ENCODE measurements at regions not wholly inside any gene's neighbourhood (a gene's known extent, or its start where the extent isn't known, plus 50 kb on each side); places are given as distances from the start of the nearest gene placed in this dataset.

DNA sequence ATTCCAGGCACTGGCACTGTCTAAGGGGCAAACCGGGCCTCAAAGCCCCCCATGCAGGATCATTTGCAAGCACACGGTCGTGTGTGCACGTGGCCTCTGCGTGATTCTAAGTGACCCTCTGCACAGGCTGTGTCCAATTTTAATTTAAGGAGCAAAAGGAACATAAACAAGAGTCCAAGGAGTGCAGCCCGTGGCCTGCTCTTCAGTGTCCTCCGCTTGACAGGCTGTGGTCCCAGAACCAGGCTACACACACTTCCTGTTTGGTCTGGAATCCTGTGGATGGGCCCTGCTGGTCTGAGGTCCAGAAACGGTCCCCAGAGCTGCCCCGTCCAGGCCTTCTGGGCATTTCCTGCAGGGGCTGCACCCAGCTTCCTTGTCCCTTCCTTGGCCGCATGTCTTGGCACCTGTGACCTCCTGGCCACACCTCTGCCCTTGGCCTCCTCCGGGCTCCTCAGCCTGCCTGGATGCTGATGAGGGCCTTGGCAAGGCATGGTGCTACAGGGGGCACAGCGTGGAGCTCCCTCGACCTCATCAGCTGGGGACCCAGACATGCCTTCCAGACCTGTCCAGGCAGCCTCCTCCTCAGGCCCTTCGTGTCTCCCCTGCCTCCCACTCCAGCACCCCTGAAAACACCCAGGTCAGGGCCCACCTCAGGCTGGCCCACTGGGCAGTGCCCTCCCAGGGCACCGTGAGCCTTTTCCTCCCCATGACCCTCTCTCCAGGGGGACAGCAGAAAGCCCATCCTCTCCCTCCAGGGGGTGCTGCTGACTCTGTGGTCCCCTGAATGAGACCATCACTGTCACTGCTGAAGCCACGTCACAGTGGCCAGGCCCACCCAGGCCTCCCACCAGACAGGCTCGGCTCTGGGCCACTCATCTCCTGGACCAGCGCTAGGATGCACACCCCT is 136.4 kb upstream of the GPC1 start:
- DNase-seq (ENCODE audit: low read depth), result no peak
- H3K27ac Mint-ChIP-seq (ENCODE audit: unreplicated experiment), result no peak overlapping the region

DNA sequence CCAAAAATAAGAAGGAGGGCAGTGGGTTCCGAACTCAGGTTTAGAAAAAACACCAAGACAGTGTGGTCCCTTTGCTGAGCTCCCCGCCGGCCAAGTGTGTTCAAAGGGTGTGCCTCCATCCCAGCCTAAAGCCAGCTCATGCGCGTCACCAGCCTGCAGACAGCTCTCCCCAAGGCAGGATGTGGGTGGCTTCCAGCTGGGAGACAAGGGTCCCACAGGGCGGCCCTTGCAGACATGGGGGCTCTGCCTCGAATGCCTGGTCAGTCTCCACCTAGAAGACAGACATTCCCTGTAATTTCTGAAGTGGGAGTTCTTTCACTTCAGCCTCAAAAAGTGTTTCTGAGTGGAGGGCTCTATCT is 135.8 kb upstream of the GPC1 start:
- TF ChIP-seq, protein P1, sequence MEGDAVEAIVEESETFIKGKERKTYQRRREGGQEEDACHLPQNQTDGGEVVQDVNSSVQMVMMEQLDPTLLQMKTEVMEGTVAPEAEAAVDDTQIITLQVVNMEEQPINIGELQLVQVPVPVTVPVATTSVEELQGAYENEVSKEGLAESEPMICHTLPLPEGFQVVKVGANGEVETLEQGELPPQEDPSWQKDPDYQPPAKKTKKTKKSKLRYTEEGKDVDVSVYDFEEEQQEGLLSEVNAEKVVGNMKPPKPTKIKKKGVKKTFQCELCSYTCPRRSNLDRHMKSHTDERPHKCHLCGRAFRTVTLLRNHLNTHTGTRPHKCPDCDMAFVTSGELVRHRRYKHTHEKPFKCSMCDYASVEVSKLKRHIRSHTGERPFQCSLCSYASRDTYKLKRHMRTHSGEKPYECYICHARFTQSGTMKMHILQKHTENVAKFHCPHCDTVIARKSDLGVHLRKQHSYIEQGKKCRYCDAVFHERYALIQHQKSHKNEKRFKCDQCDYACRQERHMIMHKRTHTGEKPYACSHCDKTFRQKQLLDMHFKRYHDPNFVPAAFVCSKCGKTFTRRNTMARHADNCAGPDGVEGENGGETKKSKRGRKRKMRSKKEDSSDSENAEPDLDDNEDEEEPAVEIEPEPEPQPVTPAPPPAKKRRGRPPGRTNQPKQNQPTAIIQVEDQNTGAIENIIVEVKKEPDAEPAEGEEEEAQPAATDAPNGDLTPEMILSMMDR (IDR thresholded peaks at IDR 0.05; ENCODE audit: insufficient read depth, low read depth, low read length), result no peak
- TF ChIP-seq EZH2 (IDR thresholded peaks at IDR 0.05; ENCODE audit: insufficient read depth, low read length), result no peak
- H3K4me1 Mint-ChIP-seq (ENCODE audit: low read depth, unreplicated experiment), result peaks cover 15% of the 10 kb centered on the region
- Histone ChIP-seq H3K4me2 (ENCODE audit: low read length) (no peak overlapping the region), H3K27ac (ENCODE audit: low read depth, low read length) (no peak overlapping the region), H3K4me1 (ENCODE audit: insufficient read depth, low read length) (peaks cover 21% of the 10 kb centered on the region), H4K20me1 (ENCODE audit: insufficient read depth, low read length) (no peaks in the 10 kb centered on the region), H3K9me3 (ENCODE audit: insufficient read depth, low read depth, low read length) (no peaks in the 10 kb centered on the region), H2AFZ (ENCODE audit: low read depth, low read length) (no peak overlapping the region), H3K27me3 (ENCODE audit: insufficient read depth, low read length) (no peaks in the 10 kb centered on the region), H3K9ac (ENCODE audit: low read length) (no peak overlapping the region), H3K4me3 (ENCODE audit: insufficient read depth, low read depth, low read length) (no peak overlapping the region), H3K79me2 (ENCODE audit: insufficient read depth, low read length) (no peaks in the 10 kb centered on the region), H3K36me3 (ENCODE audit: insufficient read depth, low read length) (no peaks in the 10 kb centered on the region)
- H3K27me3 Mint-ChIP-seq (ENCODE audit: low read depth, unreplicated experiment), result peaks cover 24% of the 10 kb centered on the region
- DNase-seq (ENCODE audit: low read depth) (no peak), FAIRE-seq (no peak)
- peaks cover 7% of the 10 kb centered on the region for H3K9me3 Mint-ChIP-seq (ENCODE audit: unreplicated experiment)
- no peak overlapping the region for H3K4me3 Mint-ChIP-seq (ENCODE audit: unreplicated experiment)
- peaks cover 3% of the 10 kb centered on the region for H3K36me3 Mint-ChIP-seq (ENCODE audit: low read depth, unreplicated experiment)
- H3K27ac Mint-ChIP-seq (ENCODE audit: unreplicated experiment), result peak overlapping the region; percentile 62

More for the DNA sequence above, 136.4 kb upstream of the GPC1 start:
- Histone ChIP-seq H3K9ac (ENCODE audit: low read length) (no peak overlapping the region), H3K9me3 (ENCODE audit: insufficient read depth, low read depth, low read length) (no peaks in the 10 kb centered on the region), H3K36me3 (ENCODE audit: insufficient read depth, low read length) (no peaks in the 10 kb centered on the region), H4K20me1 (ENCODE audit: insufficient read depth, low read length) (no peaks in the 10 kb centered on the region), H2AFZ (ENCODE audit: low read depth, low read length) (no peak overlapping the region), H3K4me3 (ENCODE audit: insufficient read depth, low read depth, low read length) (no peak overlapping the region), H3K4me2 (ENCODE audit: low read length) (no peak overlapping the region), H3K27me3 (ENCODE audit: insufficient read depth, low read length) (no peaks in the 10 kb centered on the region), H3K27ac (ENCODE audit: low read depth, low read length) (no peak overlapping the region), H3K79me2 (ENCODE audit: insufficient read depth, low read length) (no peaks in the 10 kb centered on the region), H3K4me1 (ENCODE audit: insufficient read depth, low read length) (peaks cover 21% of the 10 kb centered on the region)
- H3K4me3 Mint-ChIP-seq (ENCODE audit: unreplicated experiment), result no peak overlapping the region
- H3K36me3 Mint-ChIP-seq (ENCODE audit: low read depth, unreplicated experiment), result peaks cover 3% of the 10 kb centered on the region
- H3K27me3 Mint-ChIP-seq (ENCODE audit: low read depth, unreplicated experiment), result peaks cover 25% of the 10 kb centered on the region
- H3K9me3 Mint-ChIP-seq (ENCODE audit: unreplicated experiment), result peaks cover 7% of the 10 kb centered on the region
- H3K4me1 Mint-ChIP-seq (ENCODE audit: low read depth, unreplicated experiment), result peaks cover 15% of the 10 kb centered on the region
- TF ChIP-seq, protein P1 (IDR thresholded peaks at IDR 0.05; ENCODE audit: insufficient read depth, low read depth, low read length), result no peak
- FAIRE-seq, result no peak

DNA sequence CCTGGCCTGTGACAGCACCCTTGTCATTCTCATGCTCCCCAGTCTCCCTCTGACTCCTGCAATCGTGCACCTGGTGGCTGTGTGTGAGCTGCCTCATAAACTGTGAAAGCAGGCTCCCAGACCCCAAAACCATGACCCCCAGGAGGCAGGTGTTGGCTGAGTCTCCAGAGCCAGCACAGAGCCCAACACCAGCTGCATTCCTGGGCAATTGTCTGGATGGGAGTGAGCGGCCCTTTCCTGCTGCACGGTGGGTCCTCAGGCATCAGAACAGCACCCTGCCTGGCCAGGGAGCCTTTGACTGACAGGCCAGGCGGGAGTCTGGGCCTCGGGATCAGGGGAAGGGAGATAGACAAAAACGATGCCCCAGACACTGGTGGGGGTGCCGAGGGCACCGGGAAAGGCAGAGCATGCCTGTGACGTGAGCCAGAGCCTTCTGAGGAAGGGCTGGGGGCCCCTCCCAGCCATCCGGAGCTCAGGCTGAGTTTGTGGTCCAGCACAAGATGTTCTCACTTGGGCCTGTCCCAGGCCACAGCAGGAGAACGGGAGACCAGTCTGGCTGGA is 135.1 kb upstream of the GPC1 start:
- FAIRE-seq, result no peak
- H3K27ac Mint-ChIP-seq (ENCODE audit: unreplicated experiment), result no peak overlapping the region
- no peak overlapping the region for H3K4me3 Mint-ChIP-seq (ENCODE audit: unreplicated experiment)

More for the DNA sequence above, 135.1 kb upstream of the GPC1 start:
- Histone ChIP-seq H3K36me3 (ENCODE audit: insufficient read depth, low read length) (no peaks in the 10 kb centered on the region), H3K27ac (ENCODE audit: low read depth, low read length) (no peak overlapping the region), H2AFZ (ENCODE audit: low read depth, low read length) (peak overlapping the region; percentile 1), H3K9me3 (ENCODE audit: insufficient read depth, low read depth, low read length) (no peaks in the 10 kb centered on the region), H3K9ac (ENCODE audit: low read length) (no peak overlapping the region), H3K27me3 (ENCODE audit: insufficient read depth, low read length) (no peaks in the 10 kb centered on the region), H3K4me3 (ENCODE audit: insufficient read depth, low read depth, low read length) (no peak overlapping the region), H4K20me1 (ENCODE audit: insufficient read depth, low read length) (no peaks in the 10 kb centered on the region), H3K4me2 (ENCODE audit: low read length) (no peak overlapping the region), H3K4me1 (ENCODE audit: insufficient read depth, low read length) (peaks cover 21% of the 10 kb centered on the region), H3K79me2 (ENCODE audit: insufficient read depth, low read length) (no peaks in the 10 kb centered on the region)
- Mint-ChIP-seq H3K36me3 (ENCODE audit: low read depth, unreplicated experiment) (peaks cover 3% of the 10 kb centered on the region), H3K4me1 (ENCODE audit: low read depth, unreplicated experiment) (peaks cover 15% of the 10 kb centered on the region), H3K9me3 (ENCODE audit: unreplicated experiment) (peaks cover 7% of the 10 kb centered on the region), H3K27me3 (ENCODE audit: low read depth, unreplicated experiment) (peaks cover 24% of the 10 kb centered on the region)
- TF ChIP-seq, protein P1 (IDR thresholded peaks at IDR 0.05; ENCODE audit: insufficient read depth, low read depth, low read length), result no peak
- TF ChIP-seq EZH2 (IDR thresholded peaks at IDR 0.05; ENCODE audit: insufficient read depth, low read length), result no peak
- peak; percentile 14 for DNase-seq (ENCODE audit: low read depth)

Measured in astrocyte (in vitro differentiated cells and primary cell).